CD14-positive monocyte (primary cell): ENCODE measurements at regions not wholly inside any gene's neighbourhood (a gene's known extent, or its start where the extent isn't known, plus 50 kb on each side); places are given as distances from the start of the nearest gene placed in this dataset.

Source experiments
- DNase-seq, 3 donors: peaks; one replicate each; pipeline ENCODE4 v3.0.0-alpha.2; 2011 to 2022
- H2AFZ ChIP-seq: 2 replicates; pipeline ENCODE4 v1.6.0; 2012; ENCODE audit warnings: mild to moderate bottlenecking, low read depth, low read length, inconsistent platforms; ENCODE audit not compliant: insufficient read depth, poor library complexity, severe bottlenecking
- H3K27ac ChIP-seq, 2 donors: 1 replicate in 1 of 2; 2 replicates in 1 of 2; pipeline ENCODE4 v1.5.1; 2012 to 2013; ENCODE audit warnings: low read length in 2 of 2, control low read depth in 1 of 2, inconsistent platforms in 1 of 2, low read depth in 1 of 2, mild to moderate bottlenecking in 1 of 2
- H3K27me3 ChIP-seq, 2 donors: one replicate each; pipeline versions ENCODE4 v1.6.0 to v1.6.1; 2011 to 2013; ENCODE audit warnings: low read length in 2 of 2; ENCODE audit not compliant: control insufficient read depth in 2 of 2, insufficient read depth in 2 of 2
- H3K36me3 ChIP-seq, 2 donors: replicated peaks in 1 of 2; 1 replicate in 1 of 2; 2 replicates in 1 of 2; pipeline versions ENCODE4 v1.5.1 to v1.6.1; 2012 to 2013; ENCODE audit warnings: low read length in 2 of 2, control low read depth in 1 of 2, inconsistent platforms in 1 of 2, mild to moderate bottlenecking in 1 of 2; ENCODE audit not compliant: insufficient read depth in 2 of 2, control insufficient read depth in 1 of 2
- H3K4me1 ChIP-seq, 2 donors: 1 replicate in 1 of 2; 2 replicates in 1 of 2; pipeline versions ENCODE4 v1.5.1 to v1.6.1; 2012 to 2013; ENCODE audit warnings: low read length in 2 of 2, control low read depth in 1 of 2, inconsistent platforms in 1 of 2, mild to moderate bottlenecking in 1 of 2, moderate library complexity in 1 of 2; ENCODE audit not compliant: insufficient read depth in 2 of 2, control insufficient read depth in 1 of 2
- H3K4me2 ChIP-seq: replicated peaks from 2 replicates; pipeline ENCODE3; 2012; ENCODE audit warnings: low read length, moderate library complexity, mild to moderate bottlenecking; ENCODE audit not compliant: poor library complexity, severe bottlenecking; ENCODE audit errors: extremely low read depth
- H3K4me3 ChIP-seq, 3 experiments: fragments of 200-600 bp in 1 of 3; sonication (generic) in 1 of 3; replicated peaks in 1 of 3; 1 replicate in 2 of 3; 2 replicates in 1 of 3; pipeline ENCODE4 v1.5.1; 2011 to 2013; ENCODE audit warnings: low read length in 3 of 3, mild to moderate bottlenecking in 3 of 3, control low read depth in 2 of 3, low read depth in 2 of 3, inconsistent platforms in 1 of 3, moderate library complexity in 1 of 3
- H3K79me2 ChIP-seq: 2 replicates; pipeline ENCODE4 v1.6.0; 2012; ENCODE audit warnings: mild to moderate bottlenecking, control low read depth, inconsistent platforms, low read length, moderate library complexity; ENCODE audit not compliant: insufficient read depth
- H3K9ac ChIP-seq: 2 replicates; pipeline ENCODE4 v1.6.0; 2017; ENCODE audit warnings: low read length, mild to moderate bottlenecking; ENCODE audit not compliant: insufficient read depth, poor library complexity, severe bottlenecking
- H3K9me3 ChIP-seq, 2 donors: replicated peaks in 1 of 2; 1 replicate in 1 of 2; 2 replicates in 1 of 2; pipeline versions ENCODE4 v1.5.1 to v1.6.1; 2012 to 2013; ENCODE audit warnings: low read length in 2 of 2, control low read depth in 1 of 2; ENCODE audit not compliant: control insufficient read depth in 1 of 2, insufficient read depth in 1 of 2
- H4K20me1 ChIP-seq: 2 replicates; pipeline ENCODE4 v1.6.0; 2012; ENCODE audit warnings: mild to moderate bottlenecking, low read length, control low read depth, moderate library complexity; ENCODE audit not compliant: insufficient read depth
- H3K27ac Mint-ChIP-seq, 7 donors: one replicate each; pipeline ENCODE4 v1.8.0; 2020; ENCODE audit warnings: mild to moderate bottlenecking in 7 of 7, mixed read lengths in 7 of 7, moderate library complexity in 6 of 7, inconsistent platforms in 2 of 7
- H3K27me3 Mint-ChIP-seq, 3 donors: one replicate each; pipeline ENCODE4 v1.8.0; 2021 to 2022; ENCODE audit warnings: low read depth in 3 of 3, mild to moderate bottlenecking in 3 of 3, mixed read lengths in 3 of 3, moderate library complexity in 3 of 3, inconsistent platforms in 1 of 3
- H3K36me3 Mint-ChIP-seq, 2 donors: one replicate each; pipeline ENCODE4 v1.8.0; 2020; ENCODE audit warnings: mixed read lengths in 2 of 2, inconsistent platforms in 1 of 2, mild to moderate bottlenecking in 1 of 2
- H3K4me1 Mint-ChIP-seq: one replicate; pipeline ENCODE4 v1.8.0; 2020; ENCODE audit warnings: mild to moderate bottlenecking, mixed read lengths
- H3K4me3 Mint-ChIP-seq, 2 donors: one replicate each; pipeline ENCODE4 v1.8.0; 2020; ENCODE audit warnings: mild to moderate bottlenecking in 2 of 2, mixed read lengths in 2 of 2, moderate library complexity in 1 of 2
- H3K9me3 Mint-ChIP-seq, 7 donors: one replicate each; pipeline ENCODE4 v1.8.0; 2020 to 2022; ENCODE audit warnings: mixed read lengths in 7 of 7, mild to moderate bottlenecking in 6 of 7, moderate library complexity in 6 of 7, inconsistent platforms in 2 of 7
- WGBS: methylation state at CpG from one replicate; pipeline ENCODE4 v1.1.5; 2013; ENCODE audit warnings: missing lambda C conversion rate; ENCODE audit not compliant: insufficient coverage; 5-methylcytosine and 5-hydroxymethylcytosine counted together
- intact Hi-C, 2 donors: fragments of 100-400 bp; cut with micrococcal nuclease; formaldehyde crosslinking; loops; one replicate each; pipeline versions ENCODE4 v1.15.0 to v1.15.1; 2023
- TF ChIP-seq, protein P1 (sequence below): fragments of 200-600 bp; IDR thresholded peaks from one replicate; pipeline ENCODE4 v1.8.0; 2022; ENCODE audit warnings: antibody characterized with exemption, mild to moderate bottlenecking

DNA sequence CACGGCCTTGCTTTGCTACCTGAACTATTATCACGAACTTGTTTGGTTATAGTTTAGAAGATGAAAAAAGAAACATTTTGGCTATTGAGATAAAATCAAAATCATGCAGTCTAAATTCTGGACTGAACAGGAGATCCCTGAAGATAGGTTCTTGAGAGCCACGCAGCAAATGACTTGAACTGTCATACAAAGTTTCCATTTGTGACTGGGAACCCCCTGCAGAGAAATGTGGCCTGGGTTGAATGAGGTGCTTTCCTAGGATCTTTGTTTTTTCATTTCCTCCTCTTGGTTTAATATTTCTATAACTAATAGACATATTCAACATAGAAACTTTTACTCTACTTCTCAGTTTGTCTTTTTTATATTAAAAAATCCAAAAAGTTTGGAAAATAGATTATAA is 184.7 kb upstream of the TRPM3 start:
- Histone ChIP-seq H3K27ac (no peak overlapping the region), H3K79me2 (no peaks in the 10 kb centered on the region), H3K9ac (no peak overlapping the region), H3K4me3 (no peak overlapping the region), H2AFZ (no peak overlapping the region), H3K4me2 (no peak overlapping the region), H3K36me3 (no peaks in the 10 kb centered on the region), H3K9me3 (no peaks in the 10 kb centered on the region), H3K4me1 (no peaks in the 10 kb centered on the region), H3K27me3 (no peaks in the 10 kb centered on the region), H4K20me1 (no peaks in the 10 kb centered on the region)
- Mint-ChIP-seq H3K27me3 (peaks cover 0 to 5% (median 2%) of the 10 kb centered on the region in 3 donors), H3K9me3 (peaks cover 0 to 2% (median 0%) of the 10 kb centered on the region in 7 donors), H3K4me3 (no peak overlapping the region), H3K27ac (no peak overlapping the region), H3K36me3 (no peaks in the 10 kb centered on the region), H3K4me1 (no peaks in the 10 kb centered on the region)
- WGBS, result 80% methylated on average over 1 of the region's 3 CpGs
- DNase-seq, result no peak
- intact Hi-C loops, result no loop called here
- TF ChIP-seq, protein P1, sequence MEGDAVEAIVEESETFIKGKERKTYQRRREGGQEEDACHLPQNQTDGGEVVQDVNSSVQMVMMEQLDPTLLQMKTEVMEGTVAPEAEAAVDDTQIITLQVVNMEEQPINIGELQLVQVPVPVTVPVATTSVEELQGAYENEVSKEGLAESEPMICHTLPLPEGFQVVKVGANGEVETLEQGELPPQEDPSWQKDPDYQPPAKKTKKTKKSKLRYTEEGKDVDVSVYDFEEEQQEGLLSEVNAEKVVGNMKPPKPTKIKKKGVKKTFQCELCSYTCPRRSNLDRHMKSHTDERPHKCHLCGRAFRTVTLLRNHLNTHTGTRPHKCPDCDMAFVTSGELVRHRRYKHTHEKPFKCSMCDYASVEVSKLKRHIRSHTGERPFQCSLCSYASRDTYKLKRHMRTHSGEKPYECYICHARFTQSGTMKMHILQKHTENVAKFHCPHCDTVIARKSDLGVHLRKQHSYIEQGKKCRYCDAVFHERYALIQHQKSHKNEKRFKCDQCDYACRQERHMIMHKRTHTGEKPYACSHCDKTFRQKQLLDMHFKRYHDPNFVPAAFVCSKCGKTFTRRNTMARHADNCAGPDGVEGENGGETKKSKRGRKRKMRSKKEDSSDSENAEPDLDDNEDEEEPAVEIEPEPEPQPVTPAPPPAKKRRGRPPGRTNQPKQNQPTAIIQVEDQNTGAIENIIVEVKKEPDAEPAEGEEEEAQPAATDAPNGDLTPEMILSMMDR, result no peak

DNA sequence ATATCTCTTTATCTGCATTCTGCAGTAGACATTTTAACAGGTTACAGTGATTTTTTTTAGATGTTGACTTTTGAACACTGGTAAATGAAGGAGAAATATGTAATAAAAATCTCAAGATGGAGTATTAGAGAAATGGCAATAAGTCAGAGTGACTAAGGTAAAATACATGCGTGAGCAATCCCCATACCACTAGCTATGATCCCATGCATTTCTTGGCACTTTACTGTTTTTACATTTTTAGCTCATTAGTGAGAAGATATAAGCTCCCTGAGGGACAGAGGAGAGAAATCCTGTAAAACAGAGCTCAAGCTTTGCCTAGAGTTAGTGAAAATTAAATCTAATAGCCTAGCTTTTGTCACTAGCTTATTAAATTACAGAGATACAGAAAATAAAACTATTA is 181.9 kb upstream of the TRPM3 start:
- Histone ChIP-seq H3K9me3 (no peaks in the 10 kb centered on the region), H3K79me2 (no peaks in the 10 kb centered on the region), H3K27me3 (no peaks in the 10 kb centered on the region), H3K4me2 (no peak overlapping the region), H3K36me3 (no peaks in the 10 kb centered on the region), H4K20me1 (no peaks in the 10 kb centered on the region), H3K27ac (no peak overlapping the region), H3K9ac (no peak overlapping the region), H2AFZ (no peak overlapping the region), H3K4me1 (no peaks in the 10 kb centered on the region), H3K4me3 (no peak overlapping the region)
- Mint-ChIP-seq H3K9me3 (peaks cover 0 to 2% (median 0%) of the 10 kb centered on the region in 7 donors), H3K27ac (no peak overlapping the region), H3K4me3 (no peak overlapping the region), H3K36me3 (no peaks in the 10 kb centered on the region), H3K27me3 (peaks cover 0 to 5% (median 2%) of the 10 kb centered on the region in 3 donors), H3K4me1 (no peaks in the 10 kb centered on the region)
- no CpG with 5 or more reads among the region's 1 CpG for WGBS
- intact Hi-C loops, result no loop called here
- TF ChIP-seq, protein P1, result no peak
- no peak for DNase-seq
